SU-DHL-6 (cell line): ENCODE measurements at regions not wholly inside any gene's neighbourhood (a gene's known extent, or its start where the extent isn't known, plus 50 kb on each side); places are given as distances from the start of the nearest gene placed in this dataset.

Experiments used
- H2AFZ ChIP-seq: fragments of 200-600 bp; sonication (generic); 2 replicates; pipeline ENCODE4 v1.6.1; 2014; ENCODE audit warnings: low read depth, mild to moderate bottlenecking, moderate library complexity, mixed read lengths, antibody characterized with exemption, low read length; ENCODE audit not compliant: severe bottlenecking
- H3F3A ChIP-seq: fragments of 200-600 bp; shearing (Covaris generic); 2 replicates; pipeline ENCODE4 v1.6.0; 2016; ENCODE audit warnings: antibody characterized with exemption, mild to moderate bottlenecking; ENCODE audit not compliant: insufficient read depth
- H3K27ac ChIP-seq: fragments of 200-600 bp; sonication (generic); 2 replicates; pipeline ENCODE4 v1.5.1; 2016; ENCODE audit warnings: low read depth, mild to moderate bottlenecking, low read length, moderate library complexity, mixed read lengths
- H3K27me3 ChIP-seq: fragments of 200-600 bp; sonication (generic), shearing (Covaris generic); 2 replicates; pipeline ENCODE4 v1.6.0; 2014; ENCODE audit warnings: mild to moderate bottlenecking, low read length
- H3K36me3 ChIP-seq: fragments of 200-600 bp; sonication (generic); 2 replicates; pipeline ENCODE4 v1.6.1; 2014; ENCODE audit warnings: mild to moderate bottlenecking, low read length, mixed read lengths
- H3K4me2 ChIP-seq: fragments of 300-600, 200-600 bp; shearing (Covaris generic), sonication (generic); 2 replicates; pipeline ENCODE4 v1.6.0; 2014; ENCODE audit warnings: low read length, low read depth, mild to moderate bottlenecking; ENCODE audit not compliant: poor library complexity, severe bottlenecking
- H3K4me3 ChIP-seq: fragments of 200-600 bp; sonication (generic); 2 replicates; pipeline ENCODE4 v1.5.1; 2014; ENCODE audit warnings: antibody characterized with exemption, low read length, mild to moderate bottlenecking, mixed read lengths; ENCODE audit not compliant: insufficient read depth, poor library complexity, severe bottlenecking
- H3K79me2 ChIP-seq: fragments of 200-600 bp; sonication (generic); 2 replicates; pipeline ENCODE4 v1.6.1; 2014; ENCODE audit warnings: mild to moderate bottlenecking, low read length, moderate library complexity; ENCODE audit not compliant: insufficient read depth
- H3K9ac ChIP-seq: fragments of 200-600 bp; sonication (generic); 2 replicates; pipeline ENCODE4 v1.7.0; 2014; ENCODE audit warnings: mild to moderate bottlenecking, low read length
- H3K9me2 ChIP-seq: fragments of 200-600 bp; sonication (generic); replicated peaks from 2 replicates; pipeline ENCODE4 v1.6.1; 2014; ENCODE audit warnings: low read length; ENCODE audit not compliant: insufficient read depth
- H3K9me3 ChIP-seq: fragments of 200-600 bp; sonication (generic); 2 replicates; pipeline ENCODE4 v1.6.1; 2014; ENCODE audit warnings: low read length, mixed read lengths; ENCODE audit not compliant: insufficient read depth
- H4K20me1 ChIP-seq: fragments of 200-600 bp; sonication (generic); 2 replicates; pipeline ENCODE4 v1.6.1; 2014; ENCODE audit warnings: low read depth, mild to moderate bottlenecking, antibody characterized with exemption, low read length, moderate library complexity, mixed read lengths
- EZH2phosphoT487 ChIP-seq: fragments of 200-600 bp; sonication (generic), shearing (Covaris generic); conservative IDR thresholded peaks from 2 replicates; pipeline ENCODE4 v1.6.1; 2018; ENCODE audit warnings: mild to moderate bottlenecking, antibody characterized with exemption, low read length, moderate library complexity, mixed read lengths
- TF ChIP-seq, protein P1 (sequence below): fragments of 200-600 bp; sonication (generic); IDR thresholded peaks from one replicate; pipeline ENCODE4 v1.5.1; 2017; ENCODE audit warnings: antibody characterized with exemption, mild to moderate bottlenecking, low read length, moderate library complexity; ENCODE audit not compliant: insufficient read depth, poor library complexity, severe bottlenecking

DNA sequence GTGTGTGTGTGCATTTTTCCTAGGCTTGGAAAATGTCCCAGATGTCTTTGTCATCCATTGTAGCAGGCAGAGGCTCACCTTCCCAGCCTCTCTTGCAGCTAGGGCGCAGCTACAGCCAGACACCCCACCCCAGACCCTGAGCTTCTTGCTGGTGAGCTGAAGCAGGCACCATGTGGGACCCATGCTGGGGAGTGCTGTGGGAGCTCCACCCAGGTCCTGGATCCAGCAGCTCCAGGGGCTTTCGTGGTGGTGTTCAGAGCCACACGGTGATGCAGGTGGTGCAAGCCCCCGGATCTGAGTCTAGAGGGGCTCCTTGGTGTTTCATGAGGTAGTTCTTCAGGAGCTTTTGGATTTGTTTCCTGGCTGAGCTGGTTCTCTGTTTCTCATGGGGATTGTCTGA, 56.0 kb upstream of the ZFP64 start:
- Histone ChIP-seq H3K9me2 (no peaks in the 10 kb centered on the region), H3K79me2 (no peaks in the 10 kb centered on the region), H3K9me3 (no peaks in the 10 kb centered on the region), H3K4me2 (no peak overlapping the region), H2AFZ (no peak overlapping the region), H3K9ac (no peak overlapping the region), H3K4me3 (no peak overlapping the region), H3K36me3 (no peaks in the 10 kb centered on the region), H3K27ac (no peak overlapping the region), H4K20me1 (no peaks in the 10 kb centered on the region), H3K27me3 (no peaks in the 10 kb centered on the region), H3F3A (no peaks in the 10 kb centered on the region)
- TF ChIP-seq, protein P1, sequence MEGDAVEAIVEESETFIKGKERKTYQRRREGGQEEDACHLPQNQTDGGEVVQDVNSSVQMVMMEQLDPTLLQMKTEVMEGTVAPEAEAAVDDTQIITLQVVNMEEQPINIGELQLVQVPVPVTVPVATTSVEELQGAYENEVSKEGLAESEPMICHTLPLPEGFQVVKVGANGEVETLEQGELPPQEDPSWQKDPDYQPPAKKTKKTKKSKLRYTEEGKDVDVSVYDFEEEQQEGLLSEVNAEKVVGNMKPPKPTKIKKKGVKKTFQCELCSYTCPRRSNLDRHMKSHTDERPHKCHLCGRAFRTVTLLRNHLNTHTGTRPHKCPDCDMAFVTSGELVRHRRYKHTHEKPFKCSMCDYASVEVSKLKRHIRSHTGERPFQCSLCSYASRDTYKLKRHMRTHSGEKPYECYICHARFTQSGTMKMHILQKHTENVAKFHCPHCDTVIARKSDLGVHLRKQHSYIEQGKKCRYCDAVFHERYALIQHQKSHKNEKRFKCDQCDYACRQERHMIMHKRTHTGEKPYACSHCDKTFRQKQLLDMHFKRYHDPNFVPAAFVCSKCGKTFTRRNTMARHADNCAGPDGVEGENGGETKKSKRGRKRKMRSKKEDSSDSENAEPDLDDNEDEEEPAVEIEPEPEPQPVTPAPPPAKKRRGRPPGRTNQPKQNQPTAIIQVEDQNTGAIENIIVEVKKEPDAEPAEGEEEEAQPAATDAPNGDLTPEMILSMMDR, result no peak
- no peak for TF ChIP-seq EZH2phosphoT487

DNA sequence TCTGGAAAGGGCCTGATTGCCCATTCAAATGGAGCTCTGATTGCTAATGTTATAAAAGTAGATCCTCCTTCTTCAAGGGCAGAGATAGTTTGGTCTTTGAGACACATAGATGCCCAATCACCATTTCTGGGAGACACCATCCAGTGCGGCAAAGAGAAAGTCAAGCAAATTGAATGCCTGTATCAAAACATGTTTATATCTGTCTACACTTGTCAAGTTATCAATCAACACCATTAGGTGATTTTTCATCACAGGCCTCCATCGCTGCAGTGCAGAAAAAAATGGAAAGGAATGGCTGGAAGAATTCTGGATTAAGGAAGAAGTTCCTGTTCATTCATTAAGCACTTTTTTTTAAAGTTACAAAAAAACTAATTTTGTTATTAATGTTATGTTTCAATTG, 54.8 kb upstream of the ZFP64 start:
- H3K9me3 ChIP-seq, result no peaks in the 10 kb centered on the region
- H3K4me2 ChIP-seq, result no peak overlapping the region

DNA sequence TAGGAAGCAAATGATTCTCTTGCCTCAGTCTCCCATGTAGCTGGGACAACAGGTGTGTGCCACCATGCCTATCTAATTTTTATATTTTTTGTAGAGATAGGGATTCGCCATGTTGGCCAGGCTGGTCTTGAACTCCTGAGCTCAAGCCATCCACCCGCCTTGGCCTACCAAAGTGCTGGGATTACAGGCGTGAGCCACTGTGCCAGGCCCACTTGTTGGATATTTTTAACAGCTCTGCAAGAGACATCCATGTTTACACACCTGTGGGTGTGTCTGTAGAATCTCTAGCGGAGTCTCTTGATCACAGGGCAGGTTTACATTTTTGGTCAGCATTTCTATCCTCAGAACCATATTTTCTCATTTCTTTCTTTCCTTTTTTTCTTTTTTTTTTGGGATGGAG, 53.1 kb upstream of the ZFP64 start:
- Histone ChIP-seq H3K79me2 (no peaks in the 10 kb centered on the region), H4K20me1 (no peaks in the 10 kb centered on the region), H2AFZ (no peak overlapping the region), H3F3A (no peaks in the 10 kb centered on the region), H3K4me3 (no peak overlapping the region), H3K9me2 (no peaks in the 10 kb centered on the region), H3K9me3 (no peaks in the 10 kb centered on the region), H3K36me3 (no peaks in the 10 kb centered on the region), H3K9ac (no peak overlapping the region), H3K27ac (no peak overlapping the region), H3K27me3 (no peaks in the 10 kb centered on the region), H3K4me2 (no peak overlapping the region)
- TF ChIP-seq EZH2phosphoT487, result no peak
- TF ChIP-seq, protein P1, result no peak

More for the DNA sequence above, 54.8 kb upstream of the ZFP64 start:
- Histone ChIP-seq H3K9ac (no peak overlapping the region), H2AFZ (no peak overlapping the region), H3K27me3 (no peaks in the 10 kb centered on the region), H3K36me3 (no peaks in the 10 kb centered on the region), H3F3A (no peaks in the 10 kb centered on the region), H3K27ac (no peak overlapping the region), H3K79me2 (no peaks in the 10 kb centered on the region), H4K20me1 (no peaks in the 10 kb centered on the region), H3K9me2 (no peaks in the 10 kb centered on the region), H3K4me3 (no peak overlapping the region)
- TF ChIP-seq EZH2phosphoT487, result no peak
- TF ChIP-seq, protein P1, result no peak
